Fibroblast of the aortic adventitia (primary cell): ENCODE measurements at regions not wholly inside any gene's neighbourhood (a gene's known extent, or its start where the extent isn't known, plus 50 kb on each side); places are given as distances from the start of the nearest gene placed in this dataset.

ENCODE experiments used
- DNase-seq: peaks from one replicate; pipeline ENCODE4 v3.0.0-alpha.2; 2010; ENCODE audit warnings: low read depth
- H3K4me3 ChIP-seq: 2 replicates; pipeline ENCODE4 v1.5.1; 2011; ENCODE audit warnings: low read depth, mild to moderate bottlenecking, control low read depth, low read length, moderate library complexity
- CTCF ChIP-seq: IDR thresholded peaks from 2 replicates; pipeline ENCODE4 v1.5.1; 2011; ENCODE audit warnings: mild to moderate bottlenecking, low read length, control low read depth, inconsistent platforms; ENCODE audit not compliant: insufficient read depth

DNA sequence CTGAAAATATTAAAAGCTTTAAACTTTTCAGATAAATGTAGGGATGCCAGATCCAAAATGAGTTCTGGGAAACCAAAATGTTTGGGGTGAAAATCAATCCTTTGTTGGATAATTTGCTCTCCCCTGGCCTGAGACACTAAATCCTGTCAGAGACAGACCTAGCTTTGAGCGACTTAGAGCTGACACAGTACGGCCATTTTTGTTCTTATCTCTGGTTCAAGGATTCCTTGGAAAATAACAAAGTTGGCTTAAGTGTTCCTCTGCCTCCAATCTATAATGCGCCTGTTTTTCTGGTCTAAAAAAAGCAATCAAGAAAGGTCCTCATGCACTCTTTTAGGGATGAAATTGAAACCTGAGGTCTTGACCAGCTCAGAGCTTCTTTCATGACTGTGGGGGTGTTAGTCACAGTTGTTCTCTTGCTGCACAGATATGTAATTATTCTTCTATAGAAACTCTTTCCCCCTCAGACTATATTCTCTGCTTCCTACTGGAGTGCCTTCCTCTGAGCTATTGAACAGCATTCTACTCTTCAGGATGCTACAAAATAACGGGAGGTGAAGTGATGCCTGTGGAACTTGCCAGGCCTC is 52.3 kb upstream of the EGLN3 start:
- no peak overlapping the region for H3K4me3 ChIP-seq
- no peak for DNase-seq
- TF ChIP-seq CTCF = no peak
